AG09309 (cell line): ENCODE measurements at regions not wholly inside any gene's neighbourhood (a gene's known extent, or its start where the extent isn't known, plus 50 kb on each side); places are given as distances from the start of the nearest gene placed in this dataset.

ENCODE experiments used
- DNase-seq: peaks from one replicate; pipeline ENCODE4 v3.0.0-alpha.2; 2010; ENCODE audit warnings: low read depth
- H3K4me3 ChIP-seq: 2 replicates; pipeline ENCODE4 v1.5.1; 2011; ENCODE audit warnings: mild to moderate bottlenecking, low read depth, low read length, moderate library complexity; ENCODE audit not compliant: control insufficient read depth
- CTCF ChIP-seq: IDR thresholded peaks from 2 replicates; pipeline ENCODE4 v1.5.1; 2011; ENCODE audit warnings: mild to moderate bottlenecking, low read depth, low read length, inconsistent platforms; ENCODE audit not compliant: insufficient read depth, control insufficient read depth; ENCODE audit errors: missing control alignments

DNA sequence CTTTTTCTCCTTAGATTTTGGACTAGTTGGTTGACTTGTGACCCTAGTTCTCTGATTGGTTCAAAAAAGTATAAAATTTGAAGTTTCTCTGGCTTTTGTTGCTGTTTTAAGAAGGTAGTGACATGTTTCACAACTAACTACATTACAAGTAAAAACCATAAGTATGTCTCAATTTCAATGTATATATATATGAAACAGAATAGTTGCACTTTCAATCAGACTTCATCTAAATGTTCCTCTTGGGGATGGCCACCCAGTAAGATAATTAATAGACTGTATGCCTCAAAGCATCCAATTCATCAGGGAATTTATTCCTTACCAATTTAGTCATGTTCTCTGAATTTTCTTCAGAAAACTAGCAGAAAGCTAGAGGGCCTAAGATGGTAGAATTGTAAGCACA lies 259.7 kb downstream of the RPRM start:
- DNase-seq = no peak
- H3K4me3 ChIP-seq = no peak overlapping the region
- no peak for TF ChIP-seq CTCF

- no peak for TF ChIP-seq CTCF
- no peak for DNase-seq
- H3K4me3 ChIP-seq = no peak overlapping the region
Observed at GRCh38 chr2:153214337-153214736, 264.2 kb downstream of the RPRM start.

DNA sequence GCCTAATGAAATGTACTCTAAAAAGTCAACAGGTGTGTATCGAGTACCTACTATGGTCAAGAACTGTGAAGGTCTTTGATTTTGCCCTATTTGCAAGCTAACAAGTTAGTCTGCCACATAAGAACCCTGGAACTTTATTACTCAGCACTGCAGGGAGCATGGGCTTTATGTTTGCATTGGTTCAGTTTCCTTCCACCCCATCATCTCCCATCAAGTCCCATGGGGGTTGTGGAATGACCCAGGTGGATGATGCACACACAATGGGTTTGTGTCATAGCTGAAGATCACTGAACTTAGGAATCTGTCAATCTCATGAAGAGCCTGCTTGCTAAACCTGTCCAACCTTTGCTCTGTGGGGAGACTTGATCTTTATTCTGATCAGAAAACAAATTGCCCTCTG lies 265.5 kb downstream of the RPRM start:
- no peak for TF ChIP-seq CTCF
- no peak overlapping the region for H3K4me3 ChIP-seq
- DNase-seq = no peak

DNA sequence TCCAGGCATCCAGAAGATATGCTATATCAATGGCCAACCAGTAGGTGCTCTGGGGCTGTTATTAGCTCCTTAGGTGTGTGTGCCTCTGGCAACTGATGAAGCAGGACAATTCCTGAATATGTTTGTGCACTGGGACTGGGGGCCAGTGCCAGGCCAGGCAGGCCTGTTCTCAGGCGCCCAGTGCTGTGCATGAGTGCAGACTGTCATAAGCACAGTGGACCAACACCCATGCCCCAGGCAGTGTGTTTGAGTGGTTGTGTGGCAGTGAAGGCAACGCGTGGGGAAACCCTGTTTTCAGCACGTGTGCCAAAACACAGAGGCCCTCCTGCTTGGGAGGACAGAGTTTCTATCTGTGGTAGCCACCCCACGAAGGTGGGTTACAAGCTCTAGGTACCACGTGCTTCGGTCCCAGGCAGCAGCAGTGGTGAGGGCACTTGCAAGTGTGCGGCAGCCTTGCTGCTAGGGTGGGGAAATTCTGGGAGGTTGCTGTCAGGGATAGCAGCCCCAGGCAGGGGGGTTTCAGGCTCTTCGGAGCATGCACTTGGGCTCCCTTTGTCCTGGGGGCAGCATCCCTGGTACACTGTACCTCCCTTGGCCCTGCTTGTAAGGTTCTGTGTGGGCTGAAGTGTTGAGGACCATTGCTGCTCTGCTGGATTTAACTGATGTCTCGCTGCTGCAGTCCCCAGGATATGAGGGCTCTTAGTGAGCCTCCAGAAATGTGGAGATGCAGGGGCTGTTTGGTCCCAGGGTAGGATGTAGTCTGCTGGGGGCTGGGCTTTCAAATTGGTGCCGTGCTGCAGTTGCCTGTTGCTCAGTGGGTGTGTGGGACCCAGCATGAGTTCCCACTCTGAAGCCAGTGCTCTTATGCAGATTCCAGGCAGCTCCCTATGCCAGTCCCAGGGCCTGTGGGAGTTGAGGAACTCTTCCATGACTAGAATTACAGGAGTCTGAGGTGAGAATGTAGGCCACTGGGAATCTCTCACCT lies 280.9 kb downstream of the RPRM start:
- DNase-seq = no peak
- no peak overlapping the region for H3K4me3 ChIP-seq
- TF ChIP-seq CTCF = no peak

- DNase-seq = no peak
- no peak overlapping the region for H3K4me3 ChIP-seq
- TF ChIP-seq CTCF = no peak
Observed at GRCh38 chr2:153196378-153197058, 282.0 kb downstream of the RPRM start.

DNA sequence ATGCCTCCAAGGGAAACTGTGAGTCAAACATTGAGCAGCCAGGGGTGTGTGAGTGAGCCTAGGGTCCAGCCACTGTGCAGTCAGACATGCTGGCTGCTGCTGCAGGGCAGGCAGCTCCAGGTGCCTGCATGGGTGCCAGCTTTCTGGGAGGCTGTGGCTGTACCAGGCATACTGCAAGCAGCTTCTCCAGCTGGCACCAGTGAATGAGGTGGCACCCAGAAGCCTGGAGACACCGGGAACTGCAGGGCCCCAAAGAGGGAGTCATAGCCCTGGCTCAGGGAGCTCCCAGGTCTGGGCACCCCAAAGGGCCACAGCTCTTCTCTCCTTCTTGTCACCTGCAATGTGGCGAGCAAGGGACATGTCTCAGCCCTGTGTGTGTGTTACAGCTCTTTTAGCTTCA lies 283.2 kb downstream of the RPRM start:
- no peak overlapping the region for H3K4me3 ChIP-seq
- DNase-seq = no peak
- TF ChIP-seq CTCF = no peak
